Retina (tissue), 1 donor: ENCODE measurements at regions not wholly inside any gene's neighbourhood (a gene's known extent, or its start where the extent isn't known, plus 50 kb on each side); places are given as distances from the start of the nearest gene placed in this dataset.
A peak's percentile ranks its signal among the peaks of the same experiment; 100 is the strongest.

Experiments used
- DNase-seq: peaks from one replicate; pipeline ENCODE4 v3.0.0-alpha.2; 2016

- DNase-seq = no peak
Measured at GRCh38 chr5:171632616-171633015, 153.0 kb upstream of the SMIM23 start.

- DNase-seq = no peak
Measured at GRCh38 chr5:171633776-171634470, 151.7 kb upstream of the SMIM23 start.

GRCh38 chr5:171634511-171634910 lies 151.1 kb upstream of the SMIM23 start:
- DNase-seq = no peak

- DNase-seq = no peak
Measured at GRCh38 chr5:171635028-171635427, 150.6 kb upstream of the SMIM23 start.

- DNase-seq = no peak
Measured at GRCh38 chr5:171635561-171636245, 149.9 kb upstream of the SMIM23 start.

- no peak for DNase-seq
Measured at GRCh38 chr5:171637811-171638210, 147.8 kb upstream of the SMIM23 start.

GRCh38 chr5:171639205-171639621 lies 146.4 kb upstream of the SMIM23 start:
- DNase-seq = no peak

GRCh38 chr5:171639966-171640365 lies 145.7 kb upstream of the SMIM23 start:
- DNase-seq = no peak

GRCh38 chr5:171640480-171640879 lies 145.1 kb upstream of the SMIM23 start:
- DNase-seq = no peak

GRCh38 chr5:171641891-171642290 lies 143.7 kb upstream of the SMIM23 start:
- DNase-seq = no peak

GRCh38 chr5:171642894-171643293 lies 142.7 kb upstream of the SMIM23 start:
- no peak for DNase-seq

GRCh38 chr5:171644536-171644935 lies 141.1 kb upstream of the SMIM23 start:
- DNase-seq = no peak

- peak; percentile 51 for DNase-seq
Measured at GRCh38 chr5:171646102-171647042, 139.2 kb upstream of the SMIM23 start.

GRCh38 chr5:171647043-171647903 lies 138.3 kb upstream of the SMIM23 start:
- peak; percentile 47 for DNase-seq

- no peak for DNase-seq
Measured at GRCh38 chr5:171647904-171648260, 137.7 kb upstream of the SMIM23 start.

- no peak for DNase-seq
Measured at GRCh38 chr5:171648279-171649074, 137.1 kb upstream of the SMIM23 start.

- no peak for DNase-seq
Measured at GRCh38 chr5:171649075-171649401, 136.6 kb upstream of the SMIM23 start.

- DNase-seq = no peak
Measured at GRCh38 chr5:171650597-171650996, 135.0 kb upstream of the SMIM23 start.

GRCh38 chr5:171651102-171651501 lies 134.5 kb upstream of the SMIM23 start:
- DNase-seq = no peak

GRCh38 chr5:171654881-171655280 lies 130.7 kb upstream of the SMIM23 start:
- no peak for DNase-seq

GRCh38 chr5:171657473-171657872 lies 128.1 kb upstream of the SMIM23 start:
- no peak for DNase-seq

GRCh38 chr5:171659896-171660295 lies 125.7 kb upstream of the SMIM23 start:
- DNase-seq = no peak
